ENCODE measurements at regions not wholly inside any gene's neighbourhood (a gene's known extent, or its start where the extent isn't known, plus 50 kb on each side); places are given as distances from the start of the nearest gene placed in this dataset.

- H3K27me3 ChIP-seq = no peaks in the 10 kb centered on the region
- H3K36me3 ChIP-seq = no peaks in the 10 kb centered on the region
- H3K9me3 ChIP-seq = peaks cover 0 to 54% (median 2%) of the 10 kb centered on the region in 4 donors
- TF ChIP-seq EP300 (IDR thresholded peaks at IDR 0.05) = no peak
- TF ChIP-seq CTCF (IDR thresholded peaks at IDR 0.05) = no peak
- no peak for TF ChIP-seq POLR2A (IDR thresholded peaks at IDR 0.05)
- WGBS, 2 donors = 88 to 93% methylated on average over 15 of the region's 15 CpGs
- no peak overlapping the region for H3K27ac ChIP-seq
- no peak for DNase-seq (ENCODE audit: low spot score in 2 of 2)
- H3K4me3 ChIP-seq = no peak overlapping the region
- no peaks in the 10 kb centered on the region for H3K4me1 ChIP-seq
Observed at GRCh38 chr15:25169318-25169717, 214.5 kb downstream of the SNRPN start.

GRCh38 chr15:25170113-25170731 is 215.4 kb downstream of the SNRPN start:
- Histone ChIP-seq H3K9me3 (peaks cover 0 to 63% (median 6%) of the 10 kb centered on the region in 4 donors), H3K4me3 (no peak overlapping the region), H3K27ac (no peak overlapping the region), H3K27me3 (no peaks in the 10 kb centered on the region), H3K4me1 (no peaks in the 10 kb centered on the region), H3K36me3 (no peaks in the 10 kb centered on the region)
- TF ChIP-seq EP300 (IDR thresholded peaks at IDR 0.05) = no peak
- TF ChIP-seq POLR2A (IDR thresholded peaks at IDR 0.05) = no peak
- TF ChIP-seq CTCF (IDR thresholded peaks at IDR 0.05) = no peak
- 66 to 80% methylated on average over 4 to 14 of the region's 19 CpGs for WGBS, 2 donors
- DNase-seq (ENCODE audit: low spot score in 2 of 2) = no peak

- TF ChIP-seq CTCF (IDR thresholded peaks at IDR 0.05) = no peak
- no peak for TF ChIP-seq POLR2A (IDR thresholded peaks at IDR 0.05)
- TF ChIP-seq EP300 (IDR thresholded peaks at IDR 0.05) = no peak
Observed at GRCh38 chr15:25170781-25171110, 216.0 kb downstream of the SNRPN start.

GRCh38 chr15:25171111-25171811 is 216.5 kb downstream of the SNRPN start:
- Histone ChIP-seq H3K4me3 (no peak overlapping the region), H3K4me1 (no peaks in the 10 kb centered on the region), H3K27ac (no peak overlapping the region), H3K36me3 (no peaks in the 10 kb centered on the region), H3K27me3 (no peaks in the 10 kb centered on the region), H3K9me3 (peaks cover 0 to 73% (median 8%) of the 10 kb centered on the region in 4 donors)
- no peak for DNase-seq (ENCODE audit: low spot score in 2 of 2)
- TF ChIP-seq CTCF (IDR thresholded peaks at IDR 0.05) = no peak
- TF ChIP-seq POLR2A (IDR thresholded peaks at IDR 0.05) = no peak
- TF ChIP-seq EP300 (IDR thresholded peaks at IDR 0.05) = no peak
- WGBS, 2 donors = 78 to 84% methylated on average over 8 to 10 of the region's 10 CpGs

More at GRCh38 chr15:25170781-25171110, 216.0 kb downstream of the SNRPN start:
- Histone ChIP-seq H3K4me3 (no peak overlapping the region), H3K4me1 (no peaks in the 10 kb centered on the region), H3K27me3 (no peaks in the 10 kb centered on the region), H3K9me3 (peaks cover 0 to 68% (median 8%) of the 10 kb centered on the region in 4 donors), H3K27ac (no peak overlapping the region), H3K36me3 (no peaks in the 10 kb centered on the region)
- DNase-seq (ENCODE audit: low spot score in 2 of 2) = no peak
- WGBS, 2 donors = 78 to 81% methylated on average over 5 to 6 of the region's 6 CpGs

Data from tibial nerve (tissue), 4 donors.